Stimulated activated CD4-positive, alpha-beta T cell treated with anti-CD3 and anti-CD28 coated beads, TNF-alpha, amount 100 ng/mL, for 1 hour (primary cell): ENCODE measurements at regions not wholly inside any gene's neighbourhood (a gene's known extent, or its start where the extent isn't known, plus 50 kb on each side); places are given as distances from the start of the nearest gene placed in this dataset.
"Not testable (repeated sequence)": the region's sequence is repeated elsewhere in the genome, so short reads cannot be mapped to it uniquely, and the experiment has no call there.

Source experiments
- DNase-seq, 3 donors: peaks; one replicate each; pipeline ENCODE4 v3.0.0-alpha.2; 2020; ENCODE audit warnings: low read depth in 3 of 3, low spot score in 1 of 3

DNA sequence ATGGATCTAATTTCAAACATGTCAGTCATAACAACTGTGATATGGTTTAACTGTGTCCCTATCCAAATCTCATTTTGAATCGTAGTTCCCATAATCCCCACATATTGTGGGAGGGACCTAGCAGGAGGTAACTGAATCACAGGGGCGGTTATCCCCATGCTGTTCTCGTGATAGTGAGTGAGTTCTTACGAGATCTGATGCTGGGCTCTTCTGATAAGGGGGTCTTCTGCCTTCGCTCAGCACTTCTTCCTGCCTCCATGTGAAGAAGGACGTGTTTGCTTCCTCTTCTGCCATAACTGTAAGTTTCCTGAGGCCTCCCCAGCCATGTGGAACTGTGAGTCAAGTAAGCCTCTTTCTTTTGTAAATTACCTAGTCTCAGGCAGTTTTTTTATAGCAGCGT lies 138.0 kb upstream of the PCGF5 start:
- DNase-seq = no peak

- no peak for DNase-seq
These were observed 131.9 kb upstream of the PCGF5 start for GRCh38 chr10:91088300-91089140.

DNA sequence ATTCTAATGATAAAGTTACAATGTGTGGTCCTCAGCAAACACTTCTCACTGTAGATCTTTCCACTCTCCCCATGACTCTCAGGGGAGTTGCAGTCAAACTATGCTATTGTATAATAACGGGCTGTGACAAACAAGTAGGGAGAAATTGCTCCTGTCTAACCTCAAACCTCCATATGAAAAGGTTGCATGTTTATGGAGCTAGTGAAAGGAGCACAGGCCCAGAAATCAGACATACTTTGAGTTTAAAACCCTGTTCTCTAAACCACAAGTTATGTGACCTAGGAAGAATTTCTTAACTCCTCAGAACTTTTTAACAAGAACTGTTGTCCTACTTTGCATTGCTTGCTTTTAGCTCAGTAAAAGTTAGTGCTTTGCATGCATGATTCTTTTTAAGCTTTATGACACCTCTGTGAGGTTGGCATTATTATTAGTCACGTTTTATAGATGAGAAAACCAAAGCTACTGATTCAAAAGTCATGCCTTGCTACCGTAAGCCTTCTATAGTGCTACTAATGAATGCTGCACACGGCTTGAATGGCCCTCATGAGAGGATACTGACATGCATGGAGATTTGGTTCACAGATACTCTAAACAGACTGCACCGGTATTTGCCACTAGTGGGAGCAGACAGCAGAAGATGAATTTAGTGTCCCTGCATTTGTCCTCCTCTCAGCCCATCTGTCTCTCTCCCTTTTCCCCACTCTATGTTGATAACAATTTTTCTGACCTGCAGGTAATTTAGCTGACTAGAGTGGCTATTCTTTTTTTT lies 129.5 kb upstream of the PCGF5 start:
- DNase-seq = no peak

- no peak for DNase-seq
These were observed 128.7 kb upstream of the PCGF5 start for GRCh38 chr10:91091780-91092179.

GRCh38 chr10:91096274-91096673 lies 124.2 kb upstream of the PCGF5 start:
- DNase-seq = no peak

DNA sequence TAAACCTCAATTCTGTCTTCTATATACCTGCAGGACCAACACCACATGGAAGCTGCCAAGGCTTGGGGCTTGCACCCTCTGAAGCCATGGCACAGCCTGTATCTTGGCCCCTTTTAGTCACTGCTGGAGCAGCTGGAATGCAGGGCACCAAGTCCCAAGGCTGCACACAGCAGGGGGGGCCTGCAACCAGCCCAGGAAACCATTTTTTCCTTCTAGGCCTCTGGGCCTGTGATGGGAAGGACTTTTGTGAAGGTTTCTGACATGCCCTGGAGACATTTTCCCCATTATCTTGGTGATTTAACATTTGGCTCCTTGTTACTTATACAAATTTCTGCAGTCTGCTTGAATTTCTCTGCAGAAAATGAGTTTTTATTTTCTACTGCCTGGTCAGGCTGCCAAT lies 123.2 kb upstream of the PCGF5 start:
- DNase-seq = no peak

DNA sequence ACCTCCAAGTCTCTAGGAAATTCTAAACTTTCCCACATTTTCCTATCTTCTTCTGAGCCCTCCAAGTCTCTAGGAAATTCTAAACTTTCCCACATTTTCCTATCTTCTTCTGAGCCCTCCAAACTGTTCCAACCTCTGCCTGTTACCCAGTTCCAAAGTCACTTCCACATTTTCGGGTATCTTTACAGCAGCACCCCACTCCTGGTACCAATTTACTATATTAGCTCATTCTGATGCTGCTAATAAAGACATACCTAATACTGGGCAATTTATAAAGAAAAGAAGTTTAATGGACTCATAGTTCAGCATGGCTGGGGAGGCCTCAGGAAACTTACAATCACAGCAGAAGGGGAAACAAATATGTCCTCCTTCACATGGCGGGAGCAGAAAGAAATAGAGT lies 122.4 kb upstream of the PCGF5 start:
- not testable (repeated sequence) for DNase-seq

GRCh38 chr10:91103384-91104192 lies 116.9 kb upstream of the PCGF5 start:
- no peak for DNase-seq

DNA sequence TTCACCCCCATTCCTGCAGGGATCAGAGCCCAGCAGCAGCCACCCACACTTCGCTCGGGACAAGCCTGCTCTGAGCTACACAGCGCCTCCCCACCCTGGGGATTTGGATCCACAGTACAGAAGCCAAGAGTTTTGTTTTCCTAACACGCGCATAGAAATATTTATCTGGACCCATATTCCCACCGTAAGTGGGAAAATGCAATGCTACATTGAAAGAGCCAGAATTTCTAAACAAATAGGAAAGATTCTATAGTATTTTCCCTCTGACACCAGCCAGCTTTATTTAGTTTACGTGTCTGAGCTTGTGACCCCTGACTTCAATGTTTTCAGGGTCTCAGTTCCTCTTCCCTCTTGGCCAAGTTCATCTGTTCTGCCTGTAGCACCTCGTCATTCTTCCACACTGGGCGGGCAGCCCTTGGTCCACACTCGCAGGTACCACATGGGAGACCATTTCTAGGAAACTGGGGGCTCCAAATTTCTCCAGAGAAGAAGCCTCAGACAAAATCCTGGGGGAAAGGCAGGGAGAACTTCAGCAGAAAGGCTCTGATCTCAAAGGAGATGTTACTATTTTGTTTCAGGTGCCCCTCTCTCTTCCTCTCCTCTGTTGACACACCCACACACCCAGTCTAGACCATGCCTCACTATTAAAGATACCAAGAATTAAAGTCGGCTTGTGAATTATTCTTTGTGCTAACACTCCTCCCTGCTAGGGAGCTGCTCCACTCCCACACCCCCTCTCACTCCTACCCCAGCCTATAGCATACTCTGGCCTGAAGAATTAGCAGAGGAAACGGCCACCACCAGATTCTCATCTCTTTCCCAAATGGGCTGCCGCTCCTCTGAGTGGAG lies 116.0 kb upstream of the PCGF5 start:
- DNase-seq = no peak

GRCh38 chr10:91105269-91105668 lies 115.2 kb upstream of the PCGF5 start:
- no peak for DNase-seq

DNA sequence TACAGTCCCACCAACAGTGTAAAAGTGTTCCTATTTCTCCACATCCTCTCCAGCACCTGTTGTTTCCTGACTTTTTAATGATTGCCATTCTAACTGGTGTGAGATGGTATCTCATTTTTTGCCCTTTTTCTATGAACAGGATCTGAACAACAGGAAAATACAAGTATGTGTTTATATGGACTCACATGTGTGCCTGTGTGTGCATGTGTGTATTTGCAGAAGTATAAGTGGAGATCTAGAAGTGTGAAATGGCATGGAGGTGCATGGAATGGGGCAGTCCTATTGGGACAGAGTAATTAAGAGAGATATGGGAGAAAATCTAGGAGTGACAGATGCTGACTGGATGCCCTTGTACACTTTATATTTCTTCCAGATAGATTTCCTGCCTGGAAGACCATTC lies 111.6 kb upstream of the PCGF5 start:
- DNase-seq = no peak

GRCh38 chr10:91111060-91111459 lies 109.4 kb upstream of the PCGF5 start:
- DNase-seq = no peak

GRCh38 chr10:91115618-91116390 lies 104.7 kb upstream of the PCGF5 start:
- no peak for DNase-seq

- no peak for DNase-seq
These were observed 103.0 kb upstream of the PCGF5 start for GRCh38 chr10:91117505-91117904.

GRCh38 chr10:91120348-91120747 lies 100.1 kb upstream of the PCGF5 start:
- no peak for DNase-seq

GRCh38 chr10:91123261-91123660 lies 97.2 kb upstream of the PCGF5 start:
- DNase-seq = no peak

GRCh38 chr10:91124016-91124415 lies 96.4 kb upstream of the PCGF5 start:
- no peak for DNase-seq

GRCh38 chr10:91126471-91126870 lies 94.0 kb upstream of the PCGF5 start:
- DNase-seq = no peak

GRCh38 chr10:91127341-91128082 lies 93.0 kb upstream of the PCGF5 start:
- no peak for DNase-seq
